ENCODE measurements at regions not wholly inside any gene's neighbourhood (a gene's known extent, or its start where the extent isn't known, plus 50 kb on each side); places are given as distances from the start of the nearest gene placed in this dataset.

DNA sequence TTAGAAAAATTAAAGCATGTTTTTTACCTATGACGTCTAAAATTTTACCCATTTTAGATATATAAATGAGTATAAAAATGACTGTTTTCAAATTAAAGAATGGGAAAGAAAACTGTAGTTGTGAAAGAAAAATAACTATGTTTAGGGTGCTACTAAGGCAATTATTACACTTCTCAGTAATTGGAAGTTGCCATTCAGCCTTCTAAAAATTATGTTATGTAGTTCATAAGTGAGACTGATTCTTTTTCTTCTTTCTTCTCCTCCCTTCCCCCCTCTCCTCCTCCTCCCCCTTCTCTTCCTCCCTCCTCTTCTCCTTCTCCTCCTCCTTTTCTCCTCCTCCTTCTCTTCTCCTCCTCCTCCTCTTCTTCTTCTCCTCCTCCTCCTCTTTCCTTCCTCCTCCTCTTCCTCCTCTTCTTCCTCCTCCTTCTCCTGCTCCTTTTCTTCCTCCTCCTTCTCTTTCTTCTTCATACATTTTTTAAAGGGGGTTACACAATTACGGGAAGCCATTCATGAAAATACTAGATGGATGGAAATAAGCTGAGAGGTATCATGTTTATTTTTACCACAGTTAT lies 223.6 kb downstream of the CETN3 start:
- Histone ChIP-seq H3K27ac (ENCODE audit: low read depth, low read length) (no peak overlapping the region), H3K27me3 (ENCODE audit: control insufficient read depth, insufficient read depth, low read length) (no peaks in the 10 kb centered on the region), H3K9me3 (ENCODE audit: control insufficient read depth, insufficient read depth, low read length) (no peaks in the 10 kb centered on the region), H3K4me3 (ENCODE audit: low read depth, low read length) (no peak overlapping the region)
- CTCF ChIA-PET = interaction anchor here (0.6 to 3.5 kb wide), 2 partner anchors 1170 to 1458 kb away, joined by 3 to 14 read pairs; no protein-coding TSS in a partner anchor
- POLR2A ChIA-PET = interaction anchor here (0.6 kb wide), 1 partner anchor 1243 kb away, joined by 3 read pairs; no protein-coding TSS in a partner anchor
- TF ChIP-seq, protein P1, sequence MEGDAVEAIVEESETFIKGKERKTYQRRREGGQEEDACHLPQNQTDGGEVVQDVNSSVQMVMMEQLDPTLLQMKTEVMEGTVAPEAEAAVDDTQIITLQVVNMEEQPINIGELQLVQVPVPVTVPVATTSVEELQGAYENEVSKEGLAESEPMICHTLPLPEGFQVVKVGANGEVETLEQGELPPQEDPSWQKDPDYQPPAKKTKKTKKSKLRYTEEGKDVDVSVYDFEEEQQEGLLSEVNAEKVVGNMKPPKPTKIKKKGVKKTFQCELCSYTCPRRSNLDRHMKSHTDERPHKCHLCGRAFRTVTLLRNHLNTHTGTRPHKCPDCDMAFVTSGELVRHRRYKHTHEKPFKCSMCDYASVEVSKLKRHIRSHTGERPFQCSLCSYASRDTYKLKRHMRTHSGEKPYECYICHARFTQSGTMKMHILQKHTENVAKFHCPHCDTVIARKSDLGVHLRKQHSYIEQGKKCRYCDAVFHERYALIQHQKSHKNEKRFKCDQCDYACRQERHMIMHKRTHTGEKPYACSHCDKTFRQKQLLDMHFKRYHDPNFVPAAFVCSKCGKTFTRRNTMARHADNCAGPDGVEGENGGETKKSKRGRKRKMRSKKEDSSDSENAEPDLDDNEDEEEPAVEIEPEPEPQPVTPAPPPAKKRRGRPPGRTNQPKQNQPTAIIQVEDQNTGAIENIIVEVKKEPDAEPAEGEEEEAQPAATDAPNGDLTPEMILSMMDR (IDR thresholded peaks at IDR 0.05; ENCODE audit: low read depth, low read length) = no peak
- no peak for DNase-seq (ENCODE audit: low read depth, low spot score)

DNA sequence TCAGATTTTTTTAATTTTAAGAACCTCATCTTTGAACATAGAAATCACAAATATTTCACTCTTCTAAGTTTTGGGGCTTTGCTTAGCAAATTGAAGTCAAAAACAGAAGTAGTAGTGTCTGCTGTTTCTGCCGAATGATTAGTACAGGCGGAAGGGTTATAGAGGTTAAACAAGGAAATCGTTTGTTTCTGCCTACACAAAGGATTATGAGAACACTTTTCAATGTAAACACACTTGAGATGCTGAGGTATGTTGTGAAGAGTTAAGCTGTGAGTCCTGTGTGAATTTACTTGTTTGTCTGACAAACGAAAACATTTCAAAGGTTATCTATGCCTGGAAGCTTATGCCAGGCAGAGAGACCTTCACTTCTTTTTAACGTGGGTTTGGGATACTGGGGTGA lies 224.8 kb downstream of the CETN3 start:
- ChIA-PET POLR2A (no interaction called here), CTCF (interaction anchor here (3.5 kb wide), 1 partner anchor 1456 kb away, joined by 14 read pairs; no protein-coding TSS in a partner anchor)
- no peak overlapping the region for H3K27ac ChIP-seq (ENCODE audit: low read depth, low read length)
- TF ChIP-seq, protein P1 (IDR thresholded peaks at IDR 0.05; ENCODE audit: low read depth, low read length) = no peak
- H3K4me3 ChIP-seq (ENCODE audit: low read depth, low read length) = no peak overlapping the region
- no peak for DNase-seq (ENCODE audit: low read depth, low spot score)
- no peaks in the 10 kb centered on the region for H3K9me3 ChIP-seq (ENCODE audit: control insufficient read depth, insufficient read depth, low read length)
- no peaks in the 10 kb centered on the region for H3K27me3 ChIP-seq (ENCODE audit: control insufficient read depth, insufficient read depth, low read length)

DNA sequence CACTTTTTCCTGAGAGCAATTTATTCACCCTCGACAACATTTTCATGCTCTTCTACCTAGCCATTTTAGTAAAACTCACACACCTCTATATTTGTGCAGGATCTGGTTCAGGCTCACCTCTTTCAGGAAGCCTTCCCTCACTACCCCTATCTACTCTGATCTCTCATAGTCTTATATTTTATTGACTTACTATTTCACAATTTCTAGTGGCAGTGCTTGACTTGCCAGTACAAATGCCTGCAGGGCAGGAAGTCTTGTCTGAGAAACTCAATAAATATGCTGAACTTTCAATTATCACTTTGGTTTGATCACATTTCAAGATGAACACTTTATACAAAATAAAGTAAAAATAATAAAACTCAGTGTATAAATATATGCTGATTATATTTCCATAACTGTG lies 226.8 kb downstream of the CETN3 start:
- TF ChIP-seq, protein P1 (IDR thresholded peaks at IDR 0.05; ENCODE audit: low read depth, low read length) = no peak
- POLR2A ChIA-PET = no interaction called here
- Histone ChIP-seq H3K27ac (ENCODE audit: low read depth, low read length) (no peak overlapping the region), H3K27me3 (ENCODE audit: control insufficient read depth, insufficient read depth, low read length) (no peaks in the 10 kb centered on the region), H3K4me3 (ENCODE audit: low read depth, low read length) (no peak overlapping the region), H3K9me3 (ENCODE audit: control insufficient read depth, insufficient read depth, low read length) (no peaks in the 10 kb centered on the region)
- CTCF ChIA-PET = interaction anchor here (3.5 kb wide), 1 partner anchor 1454 kb away, joined by 14 read pairs; no protein-coding TSS in a partner anchor
- no peak for DNase-seq (ENCODE audit: low read depth, low spot score)

GRCh38 chr5:90174236-90174635 lies 235.3 kb downstream of the CETN3 start:
- ChIA-PET CTCF (no interaction called here), POLR2A (no interaction called here)
- DNase-seq (ENCODE audit: low read depth, low spot score) = no peak
- no peaks in the 10 kb centered on the region for H3K27me3 ChIP-seq (ENCODE audit: control insufficient read depth, insufficient read depth, low read length)
- no peak overlapping the region for H3K27ac ChIP-seq (ENCODE audit: low read depth, low read length)
- no peak overlapping the region for H3K4me3 ChIP-seq (ENCODE audit: low read depth, low read length)
- TF ChIP-seq, protein P1 (IDR thresholded peaks at IDR 0.05; ENCODE audit: low read depth, low read length) = no peak
- no peaks in the 10 kb centered on the region for H3K9me3 ChIP-seq (ENCODE audit: control insufficient read depth, insufficient read depth, low read length)

GRCh38 chr5:90173299-90174030 lies 236.1 kb downstream of the CETN3 start:
- CTCF ChIA-PET = no interaction called here
- Histone ChIP-seq H3K4me3 (ENCODE audit: low read depth, low read length) (no peak overlapping the region), H3K27me3 (ENCODE audit: control insufficient read depth, insufficient read depth, low read length) (no peaks in the 10 kb centered on the region), H3K9me3 (ENCODE audit: control insufficient read depth, insufficient read depth, low read length) (no peaks in the 10 kb centered on the region), H3K27ac (ENCODE audit: low read depth, low read length) (no peak overlapping the region)
- POLR2A ChIA-PET = no interaction called here
- TF ChIP-seq, protein P1 (IDR thresholded peaks at IDR 0.05; ENCODE audit: low read depth, low read length) = no peak
- DNase-seq (ENCODE audit: low read depth, low spot score) = no peak

All from AG04450 (cell line).